Upper lobe of left lung (tissue), 4 donors: ENCODE measurements at regions not wholly inside any gene's neighbourhood (a gene's known extent, or its start where the extent isn't known, plus 50 kb on each side); places are given as distances from the start of the nearest gene placed in this dataset.

Experiments
- POLR2A ChIP-seq, 4 donors: fragments of 450-650 bp; IDR thresholded peaks; one replicate each; pipeline ENCODE4 v1.5.1; 2016 to 2017; ENCODE audit warnings: antibody characterized with exemption in 4 of 4, mild to moderate bottlenecking in 2 of 4
- POLR2AphosphoS5 ChIP-seq, 2 donors: sonication (generic); formaldehyde crosslinking; IDR thresholded peaks; one replicate each; pipeline ENCODE4 v1.5.1; 2017; ENCODE audit warnings: antibody characterized with exemption in 2 of 2

- TF ChIP-seq POLR2AphosphoS5 (IDR thresholded peaks at IDR 0.05) (no peak), POLR2A (IDR thresholded peaks at IDR 0.05) (no peak)
These were observed 76.0 kb upstream of the HMGA2 start for GRCh38 chr12:65748332-65748731.
